ENCODE measurements at regions not wholly inside any gene's neighbourhood (a gene's known extent, or its start where the extent isn't known, plus 50 kb on each side); places are given as distances from the start of the nearest gene placed in this dataset.

GRCh38 chr20:21820688-21821087 is 115.2 kb downstream of the PAX1 start:
- WGBS, 2 experiments: 75 to 78% methylated on average over 5 to 6 of the region's 6 CpGs
- Histone ChIP-seq H3K4me3 (ENCODE audit: insufficient read depth, low read depth, low read length) (no peak overlapping the region), H3K27ac (ENCODE audit: insufficient read depth, low read depth, low read length, poor library complexity, severe bottlenecking) (no peak overlapping the region)

GRCh38 chr20:21820045-21820444 is 114.6 kb downstream of the PAX1 start:
- H3K9me3 ChIP-seq (ENCODE audit: control insufficient read depth, low read length): no peaks in the 10 kb centered on the region
- H3K4me3 ChIP-seq (ENCODE audit: insufficient read depth, low read depth, low read length): no peak overlapping the region
- H3K36me3 ChIP-seq (ENCODE audit: control insufficient read depth, insufficient read depth, low read length): no peaks in the 10 kb centered on the region
- H3K27ac ChIP-seq (ENCODE audit: insufficient read depth, low read depth, low read length, poor library complexity, severe bottlenecking): no peak overlapping the region
- peaks cover 4% of the 10 kb centered on the region for H3K4me1 ChIP-seq (ENCODE audit: control insufficient read depth, insufficient read depth, low read length)
- WGBS, 2 experiments: 78% methylated on average over 1 of the region's 1 CpG; no CpG with 5 or more reads in 1 of the 2 experiments
- H3K27me3 ChIP-seq (ENCODE audit: control insufficient read depth, insufficient read depth, low read length, poor library complexity, severe bottlenecking): no peaks in the 10 kb centered on the region

More at GRCh38 chr20:21820688-21821087, 115.2 kb downstream of the PAX1 start:
- no peaks in the 10 kb centered on the region for H3K36me3 ChIP-seq (ENCODE audit: control insufficient read depth, insufficient read depth, low read length)
- H3K9me3 ChIP-seq (ENCODE audit: control insufficient read depth, low read length): no peaks in the 10 kb centered on the region
- peaks cover 4% of the 10 kb centered on the region for H3K4me1 ChIP-seq (ENCODE audit: control insufficient read depth, insufficient read depth, low read length)
- H3K27me3 ChIP-seq (ENCODE audit: control insufficient read depth, insufficient read depth, low read length, poor library complexity, severe bottlenecking): no peaks in the 10 kb centered on the region

GRCh38 chr20:21812379-21812778 is 106.9 kb downstream of the PAX1 start:
- H3K27ac ChIP-seq (ENCODE audit: insufficient read depth, low read depth, low read length, poor library complexity, severe bottlenecking): no peak overlapping the region
- WGBS, 2 experiments: 79 to 90% methylated on average over 1 of the region's 1 CpG

GRCh38 chr20:21809961-21810523 is 104.6 kb downstream of the PAX1 start:
- 94% methylated on average over 18 of the region's 18 CpGs for WGBS, 2 experiments
- Histone ChIP-seq H3K36me3 (ENCODE audit: control insufficient read depth, insufficient read depth, low read length) (no peaks in the 10 kb centered on the region), H3K4me3 (ENCODE audit: insufficient read depth, low read depth, low read length) (no peak overlapping the region), H3K4me1 (ENCODE audit: control insufficient read depth, insufficient read depth, low read length) (no peaks in the 10 kb centered on the region), H3K27me3 (ENCODE audit: control insufficient read depth, insufficient read depth, low read length, poor library complexity, severe bottlenecking) (peaks cover 3% of the 10 kb centered on the region), H3K9me3 (ENCODE audit: control insufficient read depth, low read length) (no peaks in the 10 kb centered on the region), H3K27ac (ENCODE audit: insufficient read depth, low read depth, low read length, poor library complexity, severe bottlenecking) (no peak overlapping the region)

More at GRCh38 chr20:21812379-21812778, 106.9 kb downstream of the PAX1 start:
- Histone ChIP-seq H3K9me3 (ENCODE audit: control insufficient read depth, low read length) (no peaks in the 10 kb centered on the region), H3K36me3 (ENCODE audit: control insufficient read depth, insufficient read depth, low read length) (no peaks in the 10 kb centered on the region), H3K27me3 (ENCODE audit: control insufficient read depth, insufficient read depth, low read length, poor library complexity, severe bottlenecking) (peaks cover 3% of the 10 kb centered on the region), H3K4me3 (ENCODE audit: insufficient read depth, low read depth, low read length) (no peak overlapping the region), H3K4me1 (ENCODE audit: control insufficient read depth, insufficient read depth, low read length) (no peaks in the 10 kb centered on the region)

GRCh38 chr20:21808863-21809664 is 103.6 kb downstream of the PAX1 start:
- no peaks in the 10 kb centered on the region for H3K36me3 ChIP-seq (ENCODE audit: control insufficient read depth, insufficient read depth, low read length)
- peaks cover 3% of the 10 kb centered on the region for H3K27me3 ChIP-seq (ENCODE audit: control insufficient read depth, insufficient read depth, low read length, poor library complexity, severe bottlenecking)
- WGBS, 2 experiments: 56% methylated on average over 31 of the region's 31 CpGs
- no peak overlapping the region for H3K27ac ChIP-seq (ENCODE audit: insufficient read depth, low read depth, low read length, poor library complexity, severe bottlenecking)
- H3K9me3 ChIP-seq (ENCODE audit: control insufficient read depth, low read length): no peaks in the 10 kb centered on the region
- no peak overlapping the region for H3K4me3 ChIP-seq (ENCODE audit: insufficient read depth, low read depth, low read length)
- no peaks in the 10 kb centered on the region for H3K4me1 ChIP-seq (ENCODE audit: control insufficient read depth, insufficient read depth, low read length)

GRCh38 chr20:21808139-21808538 is 102.7 kb downstream of the PAX1 start:
- no peaks in the 10 kb centered on the region for H3K36me3 ChIP-seq (ENCODE audit: control insufficient read depth, insufficient read depth, low read length)
- H3K4me3 ChIP-seq (ENCODE audit: insufficient read depth, low read depth, low read length): no peak overlapping the region
- H3K9me3 ChIP-seq (ENCODE audit: control insufficient read depth, low read length): no peaks in the 10 kb centered on the region
- no peaks in the 10 kb centered on the region for H3K4me1 ChIP-seq (ENCODE audit: control insufficient read depth, insufficient read depth, low read length)
- WGBS, 2 experiments: 91 to 92% methylated on average over 3 of the region's 3 CpGs
- H3K27ac ChIP-seq (ENCODE audit: insufficient read depth, low read depth, low read length, poor library complexity, severe bottlenecking): no peak overlapping the region
- peaks cover 3% of the 10 kb centered on the region for H3K27me3 ChIP-seq (ENCODE audit: control insufficient read depth, insufficient read depth, low read length, poor library complexity, severe bottlenecking)

GRCh38 chr20:21804802-21805201 is 99.3 kb downstream of the PAX1 start:
- Histone ChIP-seq H3K36me3 (ENCODE audit: control insufficient read depth, insufficient read depth, low read length) (no peaks in the 10 kb centered on the region), H3K27ac (ENCODE audit: insufficient read depth, low read depth, low read length, poor library complexity, severe bottlenecking) (no peak overlapping the region), H3K27me3 (ENCODE audit: control insufficient read depth, insufficient read depth, low read length, poor library complexity, severe bottlenecking) (peaks cover 3% of the 10 kb centered on the region), H3K4me3 (ENCODE audit: insufficient read depth, low read depth, low read length) (no peak overlapping the region), H3K4me1 (ENCODE audit: control insufficient read depth, insufficient read depth, low read length) (no peaks in the 10 kb centered on the region), H3K9me3 (ENCODE audit: control insufficient read depth, low read length) (no peaks in the 10 kb centered on the region)
- 92 to 93% methylated on average over 8 of the region's 8 CpGs for WGBS, 2 experiments

GRCh38 chr20:21801193-21801592 is 95.7 kb downstream of the PAX1 start:
- WGBS, 2 experiments: 95 to 99% methylated on average over 4 of the region's 4 CpGs
- H3K4me1 ChIP-seq (ENCODE audit: control insufficient read depth, insufficient read depth, low read length): no peaks in the 10 kb centered on the region
- H3K9me3 ChIP-seq (ENCODE audit: control insufficient read depth, low read length): no peaks in the 10 kb centered on the region

GRCh38 chr20:21798384-21798783 is 92.9 kb downstream of the PAX1 start:
- Histone ChIP-seq H3K9me3 (ENCODE audit: control insufficient read depth, low read length) (no peaks in the 10 kb centered on the region), H3K36me3 (ENCODE audit: control insufficient read depth, insufficient read depth, low read length) (no peaks in the 10 kb centered on the region), H3K27ac (ENCODE audit: insufficient read depth, low read depth, low read length, poor library complexity, severe bottlenecking) (no peak overlapping the region), H3K27me3 (ENCODE audit: control insufficient read depth, insufficient read depth, low read length, poor library complexity, severe bottlenecking) (no peaks in the 10 kb centered on the region), H3K4me1 (ENCODE audit: control insufficient read depth, insufficient read depth, low read length) (no peaks in the 10 kb centered on the region), H3K4me3 (ENCODE audit: insufficient read depth, low read depth, low read length) (no peak overlapping the region)
- WGBS, 2 experiments: 91 to 96% methylated on average over 4 to 5 of the region's 5 CpGs

More at GRCh38 chr20:21801193-21801592, 95.7 kb downstream of the PAX1 start:
- no peak overlapping the region for H3K4me3 ChIP-seq (ENCODE audit: insufficient read depth, low read depth, low read length)
- no peak overlapping the region for H3K27ac ChIP-seq (ENCODE audit: insufficient read depth, low read depth, low read length, poor library complexity, severe bottlenecking)
- H3K27me3 ChIP-seq (ENCODE audit: control insufficient read depth, insufficient read depth, low read length, poor library complexity, severe bottlenecking): no peaks in the 10 kb centered on the region
- no peaks in the 10 kb centered on the region for H3K36me3 ChIP-seq (ENCODE audit: control insufficient read depth, insufficient read depth, low read length)

- WGBS, 2 experiments: 81 to 92% methylated on average over 1 of the region's 1 CpG
These were observed 90.6 kb downstream of the PAX1 start for GRCh38 chr20:21796059-21796458.

More at GRCh38 chr20:21796059-21796458, 90.6 kb downstream of the PAX1 start:
- Histone ChIP-seq H3K4me3 (ENCODE audit: insufficient read depth, low read depth, low read length) (no peak overlapping the region), H3K4me1 (ENCODE audit: control insufficient read depth, insufficient read depth, low read length) (no peaks in the 10 kb centered on the region), H3K9me3 (ENCODE audit: control insufficient read depth, low read length) (no peaks in the 10 kb centered on the region), H3K36me3 (ENCODE audit: control insufficient read depth, insufficient read depth, low read length) (no peaks in the 10 kb centered on the region), H3K27ac (ENCODE audit: insufficient read depth, low read depth, low read length, poor library complexity, severe bottlenecking) (no peak overlapping the region), H3K27me3 (ENCODE audit: control insufficient read depth, insufficient read depth, low read length, poor library complexity, severe bottlenecking) (no peaks in the 10 kb centered on the region)

All from ectodermal cell (in vitro differentiated cells).